GM19025 (cell line): ENCODE measurements at regions not wholly inside any gene's neighbourhood (a gene's known extent, or its start where the extent isn't known, plus 50 kb on each side); places are given as distances from the start of the nearest gene placed in this dataset.
A peak's percentile ranks its signal among the peaks of the same experiment; 100 is the strongest.

Experiments
- ATAC-seq: cut with Tn5 transposase; IDR thresholded peaks from one replicate; pipeline ENCODE4 v1.9.1; 2021; ENCODE audit warnings: mild to moderate bottlenecking, low read depth, moderate library complexity; ENCODE audit not compliant: unreplicated experiment

GRCh38 chr19:29263305-29264135 lies 50.6 kb upstream of the UQCRFS1 start:
- ATAC-seq, result no peak

GRCh38 chr19:29264897-29265296 lies 51.9 kb upstream of the UQCRFS1 start:
- no peak for ATAC-seq

- no peak for ATAC-seq
These were observed 52.5 kb upstream of the UQCRFS1 start for GRCh38 chr19:29265436-29265835.

- ATAC-seq, result no peak
These were observed 53.0 kb upstream of the UQCRFS1 start for GRCh38 chr19:29266001-29266400.

GRCh38 chr19:29266603-29267002 lies 53.7 kb upstream of the UQCRFS1 start:
- ATAC-seq, result no peak

- ATAC-seq, result no peak
These were observed 54.8 kb upstream of the UQCRFS1 start for GRCh38 chr19:29267701-29268100.

GRCh38 chr19:29268103-29268502 lies 55.2 kb upstream of the UQCRFS1 start:
- ATAC-seq, result no peak

- no peak for ATAC-seq
These were observed 55.9 kb upstream of the UQCRFS1 start for GRCh38 chr19:29268721-29269393.

GRCh38 chr19:29269641-29270040 lies 56.7 kb upstream of the UQCRFS1 start:
- ATAC-seq, result no peak

GRCh38 chr19:29271341-29271740 lies 58.4 kb upstream of the UQCRFS1 start:
- no peak for ATAC-seq

- ATAC-seq, result no peak
These were observed 59.0 kb upstream of the UQCRFS1 start for GRCh38 chr19:29271911-29272310.

GRCh38 chr19:29273000-29273640 lies 60.2 kb upstream of the UQCRFS1 start:
- no peak for ATAC-seq

GRCh38 chr19:29275266-29275665 lies 62.3 kb upstream of the UQCRFS1 start:
- ATAC-seq, result no peak

- ATAC-seq, result peak; percentile 99
These were observed 64.2 kb upstream of the UQCRFS1 start for GRCh38 chr19:29277102-29277501.

- ATAC-seq, result no peak
These were observed 65.8 kb upstream of the UQCRFS1 start for GRCh38 chr19:29278716-29279115.

- ATAC-seq, result no peak
These were observed 70.4 kb upstream of the UQCRFS1 start for GRCh38 chr19:29283366-29283765.

GRCh38 chr19:29285187-29285687 lies 72.3 kb upstream of the UQCRFS1 start:
- ATAC-seq, result no peak

GRCh38 chr19:29285878-29286277 lies 72.9 kb upstream of the UQCRFS1 start:
- ATAC-seq, result no peak

- ATAC-seq, result no peak
These were observed 74.1 kb upstream of the UQCRFS1 start for GRCh38 chr19:29287061-29287460.

- ATAC-seq, result no peak
These were observed 75.3 kb upstream of the UQCRFS1 start for GRCh38 chr19:29288256-29288655.

- ATAC-seq, result no peak
These were observed 76.1 kb upstream of the UQCRFS1 start for GRCh38 chr19:29289020-29289419.
